ENCODE measurements at regions not wholly inside any gene's neighbourhood (a gene's known extent, or its start where the extent isn't known, plus 50 kb on each side); places are given as distances from the start of the nearest gene placed in this dataset.

DNA sequence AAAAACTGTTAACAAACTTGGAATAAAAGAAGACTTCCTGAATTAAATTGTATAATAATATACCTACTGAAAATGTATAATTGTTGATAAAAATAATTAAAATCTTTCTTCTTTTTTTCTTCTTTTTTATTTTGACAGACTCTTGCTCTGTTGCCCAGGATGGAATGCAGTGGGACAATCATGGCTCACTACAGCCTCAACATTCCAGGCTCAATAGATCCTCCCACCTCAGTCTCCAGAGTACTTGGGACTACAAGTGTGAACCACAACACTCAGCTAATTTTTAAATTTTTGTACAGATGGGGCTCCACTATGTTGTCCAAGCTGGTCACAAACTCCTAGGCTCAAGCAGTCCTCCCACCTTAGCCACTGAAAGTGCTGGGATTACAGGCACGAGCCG lies 1063.8 kb upstream of the CNTN5 start:
- Histone ChIP-seq H4K5ac (ENCODE audit: low read depth, low read length) (no peak overlapping the region), H3K9me1 (ENCODE audit: insufficient read depth, low read length) (no peaks in the 10 kb centered on the region), H3K9me3 (ENCODE audit: control insufficient read depth, insufficient read depth, low read length) (no peaks in the 10 kb centered on the region), H3K27ac (ENCODE audit: insufficient read depth, low read length) (no peak overlapping the region), H2AK9ac (replicated peaks; ENCODE audit: low read depth, low read length, poor library complexity) (no peak overlapping the region), H2BK5ac (ENCODE audit: low read depth, low read length, poor library complexity, severe bottlenecking) (no peak overlapping the region), H2AK5ac (ENCODE audit: low read depth, low read length) (no peak overlapping the region), H3K27me3 (ENCODE audit: control insufficient read depth, insufficient read depth, low read length) (no peaks in the 10 kb centered on the region), H3K79me1 (ENCODE audit: low read depth in 1 of 2, low read length in 2 of 2) (no peaks in the 10 kb centered on the region), H3K56ac (ENCODE audit: extremely low read depth, insufficient read depth, low read length) (no peak overlapping the region), H3K36me3 (ENCODE audit: control insufficient read depth, insufficient read depth, low read length) (no peaks in the 10 kb centered on the region), H3K14ac (replicated peaks; ENCODE audit: low read depth, low read length) (no peak overlapping the region), H3K4me2 (ENCODE audit: low read depth, low read length) (no peak overlapping the region), H2AFZ (replicated peaks; ENCODE audit: low read length, poor library complexity) (peak overlapping the region; percentile 61), H4K91ac (ENCODE audit: insufficient read depth, low read depth, low read length) (no peak overlapping the region), H3K4me1 (ENCODE audit: control insufficient read depth, insufficient read depth, low read length) (no peaks in the 10 kb centered on the region), H2BK15ac (ENCODE audit: low read depth, low read length) (no peak overlapping the region), H3K9ac (ENCODE audit: low read depth, low read length) (no peak overlapping the region), H4K8ac (ENCODE audit: low read depth in 2 of 2, low read length in 2 of 2) (no peak overlapping the region), H4K20me1 (ENCODE audit: insufficient read depth, low read length) (no peaks in the 10 kb centered on the region), H3K4me3 (ENCODE audit: insufficient read depth, low read depth, low read length) (no peak overlapping the region), H2BK120ac (ENCODE audit: low read depth, low read length) (no peak overlapping the region), H2BK20ac (ENCODE audit: low read depth, low read length) (no peak overlapping the region), H3K4ac (ENCODE audit: low read depth, low read length) (no peak overlapping the region), H3K23ac (ENCODE audit: low read depth, low read length) (no peak overlapping the region), H3K18ac (ENCODE audit: low read depth, low read length) (no peak overlapping the region)
- no peak for TF ChIP-seq RFX5 (IDR thresholded peaks at IDR 0.05; ENCODE audit: low read depth, low read length)
- TF ChIP-seq MXI1 (IDR thresholded peaks at IDR 0.05; ENCODE audit: borderline replicate concordance, low read depth, low read length) = no peak
- TF ChIP-seq RAD21 (IDR thresholded peaks at IDR 0.05; ENCODE audit: low read length) = no peak
- TF ChIP-seq MAZ (IDR thresholded peaks at IDR 0.05; ENCODE audit: borderline replicate concordance, low read depth, low read length) = no peak
- TF ChIP-seq, protein P1, sequence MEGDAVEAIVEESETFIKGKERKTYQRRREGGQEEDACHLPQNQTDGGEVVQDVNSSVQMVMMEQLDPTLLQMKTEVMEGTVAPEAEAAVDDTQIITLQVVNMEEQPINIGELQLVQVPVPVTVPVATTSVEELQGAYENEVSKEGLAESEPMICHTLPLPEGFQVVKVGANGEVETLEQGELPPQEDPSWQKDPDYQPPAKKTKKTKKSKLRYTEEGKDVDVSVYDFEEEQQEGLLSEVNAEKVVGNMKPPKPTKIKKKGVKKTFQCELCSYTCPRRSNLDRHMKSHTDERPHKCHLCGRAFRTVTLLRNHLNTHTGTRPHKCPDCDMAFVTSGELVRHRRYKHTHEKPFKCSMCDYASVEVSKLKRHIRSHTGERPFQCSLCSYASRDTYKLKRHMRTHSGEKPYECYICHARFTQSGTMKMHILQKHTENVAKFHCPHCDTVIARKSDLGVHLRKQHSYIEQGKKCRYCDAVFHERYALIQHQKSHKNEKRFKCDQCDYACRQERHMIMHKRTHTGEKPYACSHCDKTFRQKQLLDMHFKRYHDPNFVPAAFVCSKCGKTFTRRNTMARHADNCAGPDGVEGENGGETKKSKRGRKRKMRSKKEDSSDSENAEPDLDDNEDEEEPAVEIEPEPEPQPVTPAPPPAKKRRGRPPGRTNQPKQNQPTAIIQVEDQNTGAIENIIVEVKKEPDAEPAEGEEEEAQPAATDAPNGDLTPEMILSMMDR (conservative IDR thresholded peaks at IDR 0.05; ENCODE audit: low read depth, low read length) = no peak
- no peak for TF ChIP-seq RCOR1 (IDR thresholded peaks at IDR 0.05; ENCODE audit: insufficient replicate concordance, low read length)
- no peak for TF ChIP-seq SMC3 (IDR thresholded peaks at IDR 0.05; ENCODE audit: low read depth, low read length)
- TF ChIP-seq, protein P2, sequence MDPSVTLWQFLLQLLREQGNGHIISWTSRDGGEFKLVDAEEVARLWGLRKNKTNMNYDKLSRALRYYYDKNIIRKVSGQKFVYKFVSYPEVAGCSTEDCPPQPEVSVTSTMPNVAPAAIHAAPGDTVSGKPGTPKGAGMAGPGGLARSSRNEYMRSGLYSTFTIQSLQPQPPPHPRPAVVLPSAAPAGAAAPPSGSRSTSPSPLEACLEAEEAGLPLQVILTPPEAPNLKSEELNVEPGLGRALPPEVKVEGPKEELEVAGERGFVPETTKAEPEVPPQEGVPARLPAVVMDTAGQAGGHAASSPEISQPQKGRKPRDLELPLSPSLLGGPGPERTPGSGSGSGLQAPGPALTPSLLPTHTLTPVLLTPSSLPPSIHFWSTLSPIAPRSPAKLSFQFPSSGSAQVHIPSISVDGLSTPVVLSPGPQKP (IDR thresholded peaks at IDR 0.05; ENCODE audit: borderline replicate concordance, low read depth, low read length) = no peak
- TF ChIP-seq, protein P3, sequence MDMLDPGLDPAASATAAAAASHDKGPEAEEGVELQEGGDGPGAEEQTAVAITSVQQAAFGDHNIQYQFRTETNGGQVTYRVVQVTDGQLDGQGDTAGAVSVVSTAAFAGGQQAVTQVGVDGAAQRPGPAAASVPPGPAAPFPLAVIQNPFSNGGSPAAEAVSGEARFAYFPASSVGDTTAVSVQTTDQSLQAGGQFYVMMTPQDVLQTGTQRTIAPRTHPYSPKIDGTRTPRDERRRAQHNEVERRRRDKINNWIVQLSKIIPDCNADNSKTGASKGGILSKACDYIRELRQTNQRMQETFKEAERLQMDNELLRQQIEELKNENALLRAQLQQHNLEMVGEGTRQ (IDR thresholded peaks at IDR 0.05; ENCODE audit: low read depth, low read length) = no peak
- no peak for TF ChIP-seq BHLHE40 (IDR thresholded peaks at IDR 0.05; ENCODE audit: low read depth, low read length)
- no peak for TF ChIP-seq CHD1 (IDR thresholded peaks at IDR 0.05; ENCODE audit: low read depth, low read length)
- TF ChIP-seq MAFK (IDR thresholded peaks at IDR 0.05; ENCODE audit: low read depth, low read length) = no peak
- no peak for TF ChIP-seq POLR2A (IDR thresholded peaks at IDR 0.05; ENCODE audit: low read depth, low read length)
- no peak for TF ChIP-seq CEBPB (IDR thresholded peaks at IDR 0.05; ENCODE audit: low read depth, low read length)
- TF ChIP-seq NFE2L2 (IDR thresholded peaks at IDR 0.05; ENCODE audit: low read depth, low read length) = no peak
- no peak for TF ChIP-seq FOS (IDR thresholded peaks at IDR 0.05; ENCODE audit: low read depth, low read length)
- in situ Hi-C loops (cut with MboI; ENCODE audit: low sequenced_read_pairs) (no loop called here), intact Hi-C loops (cut with micrococcal nuclease) (no loop called here), dilution Hi-C loops (cut with HindIII; ENCODE audit: low sequenced_read_pairs, unreplicated experiment) (no loop called here)
- CTCF ChIA-PET = no interaction called here
- no CpG with 5 or more reads among the region's 2 CpGs for WGBS, 2 experiments (ENCODE audit: extremely low coverage in 2 of 2, insufficient read length in 1 of 2)
- BruUV-seq (replicated peaks) = no TSS peak
- POLR2A ChIA-PET (ENCODE audit: unreplicated experiment) = no interaction called here
- ATAC-seq (ENCODE audit: low read depth) = peak; percentile 57
- no peak for DNase-seq

All from IMR-90 (cell line).